ENCODE measurements at regions not wholly inside any gene's neighbourhood (a gene's known extent, or its start where the extent isn't known, plus 50 kb on each side); places are given as distances from the start of the nearest gene placed in this dataset.

- TF ChIP-seq CTCF (IDR thresholded peaks at IDR 0.05), result no peak
- no peak for TF ChIP-seq POLR2A (IDR thresholded peaks at IDR 0.05)
Measured at GRCh38 chr16:25481636-25482035, 210.1 kb upstream of the HS3ST4 start.

Data from body of pancreas (tissue), 4 donors.